MCF 10A (cell line): ENCODE measurements at regions not wholly inside any gene's neighbourhood (a gene's known extent, or its start where the extent isn't known, plus 50 kb on each side); places are given as distances from the start of the nearest gene placed in this dataset.

ENCODE experiments used
- BruUV-seq: library from RNA; stranded (reverse); fragments of 400-500 nt; replicated peaks from 2 replicates; lab custom pipeline; 2021; lab: Mats Ljungman, UMichigan
- CTCF ChIA-PET: fragments of 300-600 bp; sonication (Branson Sonifier 250); formaldehyde crosslinking; extraction: SDS; loops from one replicate; lab custom pipeline; 2021; ENCODE audit warnings: antibody characterized with exemption, inconsistent platforms; lab: Yijun Ruan, JAX
- POLR2A ChIA-PET: fragments of 300-600, 350-650 bp; sonication (Branson Sonifier 250); formaldehyde crosslinking; extraction: SDS; loops from one replicate; lab custom pipeline; 2020; ENCODE audit warnings: antibody characterized with exemption, inconsistent platforms; lab: Yijun Ruan, JAX
- DNase-seq: peaks from one replicate; pipeline ENCODE4 v3.0.0-alpha.2; 2018; ENCODE audit not compliant: unreplicated experiment
- H3K27ac Mint-ChIP-seq: one replicate; pipeline ENCODE4 v1.8.0; 2022; ENCODE audit warnings: mild to moderate bottlenecking, low read depth, mixed read lengths; ENCODE audit not compliant: unreplicated experiment
- H3K27me3 Mint-ChIP-seq: one replicate; pipeline ENCODE4 v1.8.0; 2022; ENCODE audit warnings: mixed read lengths; ENCODE audit not compliant: insufficient read depth, unreplicated experiment
- H3K36me3 Mint-ChIP-seq: one replicate; pipeline ENCODE4 v1.8.0; 2022; ENCODE audit warnings: mild to moderate bottlenecking, moderate library complexity, mixed read lengths; ENCODE audit not compliant: insufficient read depth, unreplicated experiment
- H3K4me1 Mint-ChIP-seq: one replicate; pipeline ENCODE4 v1.8.0; 2022; ENCODE audit warnings: mixed read lengths; ENCODE audit not compliant: insufficient read depth, unreplicated experiment
- H3K4me3 Mint-ChIP-seq: one replicate; pipeline ENCODE4 v1.8.0; 2022; ENCODE audit warnings: mild to moderate bottlenecking, moderate library complexity, mixed read lengths; ENCODE audit not compliant: unreplicated experiment
- H3K9me3 Mint-ChIP-seq: one replicate; pipeline ENCODE4 v1.8.0; 2022; ENCODE audit warnings: mixed read lengths; ENCODE audit not compliant: unreplicated experiment
- intact Hi-C: fragments of 100-400 bp; cut with micrococcal nuclease; formaldehyde crosslinking; loops from 2 replicates; pipeline ENCODE4 v1.14.1; 2022
- TF ChIP-seq, protein P1 (sequence below): fragments of 200-600 bp; IDR thresholded peaks from one replicate; pipeline ENCODE4 v1.8.0; 2022; ENCODE audit warnings: antibody characterized with exemption, mild to moderate bottlenecking; ENCODE audit not compliant: unreplicated experiment

DNA sequence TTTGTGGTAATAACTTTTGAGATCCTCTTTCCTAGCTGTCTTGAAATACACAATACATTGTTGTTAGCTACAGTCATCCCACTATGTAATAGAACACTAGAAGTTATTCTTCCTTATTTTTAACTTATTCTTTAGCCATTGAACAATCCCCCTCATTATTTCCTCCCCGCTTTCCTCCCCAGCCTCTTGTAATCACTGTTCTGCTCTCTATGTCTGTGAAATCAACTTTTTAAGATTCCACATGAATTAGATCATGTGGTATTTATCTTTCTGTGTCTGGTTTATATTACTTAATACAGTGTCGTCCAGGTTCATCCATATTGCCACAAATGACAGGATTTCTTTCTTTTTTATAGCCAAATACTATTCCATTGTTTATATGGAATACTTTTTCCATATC is 72.9 kb downstream of the SLC10A2 start:
- Mint-ChIP-seq H3K4me1 (no peaks in the 10 kb centered on the region), H3K27me3 (no peaks in the 10 kb centered on the region), H3K36me3 (no peaks in the 10 kb centered on the region), H3K4me3 (no peak overlapping the region), H3K27ac (no peak overlapping the region), H3K9me3 (peaks cover 14% of the 10 kb centered on the region)
- DNase-seq: no peak
- ChIA-PET POLR2A (interaction anchor here (0.7 kb wide), 1 partner anchor 76 kb away, joined by 4 read pairs; no protein-coding TSS in a partner anchor), CTCF (no interaction called here)
- TF ChIP-seq, protein P1, sequence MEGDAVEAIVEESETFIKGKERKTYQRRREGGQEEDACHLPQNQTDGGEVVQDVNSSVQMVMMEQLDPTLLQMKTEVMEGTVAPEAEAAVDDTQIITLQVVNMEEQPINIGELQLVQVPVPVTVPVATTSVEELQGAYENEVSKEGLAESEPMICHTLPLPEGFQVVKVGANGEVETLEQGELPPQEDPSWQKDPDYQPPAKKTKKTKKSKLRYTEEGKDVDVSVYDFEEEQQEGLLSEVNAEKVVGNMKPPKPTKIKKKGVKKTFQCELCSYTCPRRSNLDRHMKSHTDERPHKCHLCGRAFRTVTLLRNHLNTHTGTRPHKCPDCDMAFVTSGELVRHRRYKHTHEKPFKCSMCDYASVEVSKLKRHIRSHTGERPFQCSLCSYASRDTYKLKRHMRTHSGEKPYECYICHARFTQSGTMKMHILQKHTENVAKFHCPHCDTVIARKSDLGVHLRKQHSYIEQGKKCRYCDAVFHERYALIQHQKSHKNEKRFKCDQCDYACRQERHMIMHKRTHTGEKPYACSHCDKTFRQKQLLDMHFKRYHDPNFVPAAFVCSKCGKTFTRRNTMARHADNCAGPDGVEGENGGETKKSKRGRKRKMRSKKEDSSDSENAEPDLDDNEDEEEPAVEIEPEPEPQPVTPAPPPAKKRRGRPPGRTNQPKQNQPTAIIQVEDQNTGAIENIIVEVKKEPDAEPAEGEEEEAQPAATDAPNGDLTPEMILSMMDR: no peak
- intact Hi-C loops: no loop called here
- BruUV-seq: no TSS peak

DNA sequence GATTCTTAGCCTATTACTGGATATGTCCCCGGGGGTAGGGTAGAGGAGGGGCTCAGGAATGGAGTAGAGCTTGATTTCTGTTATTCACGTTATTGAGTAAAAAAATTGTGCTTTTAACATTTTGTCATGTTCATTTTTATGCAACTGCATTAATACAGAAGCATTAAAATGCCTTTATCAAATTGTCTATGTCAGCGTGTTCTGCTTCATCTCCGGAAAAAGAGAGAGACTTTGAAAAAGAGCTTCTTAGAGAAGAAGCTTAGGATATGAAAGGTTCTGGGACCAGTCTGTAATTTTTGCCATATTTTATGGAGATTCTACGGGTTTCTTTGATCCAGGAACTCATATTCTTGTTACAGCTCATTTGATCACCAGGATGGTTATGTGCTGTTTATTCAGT is 82.0 kb downstream of the SLC10A2 start:
- Mint-ChIP-seq H3K4me1 (no peaks in the 10 kb centered on the region), H3K9me3 (peaks cover 7% of the 10 kb centered on the region), H3K4me3 (no peak overlapping the region), H3K27me3 (no peaks in the 10 kb centered on the region), H3K27ac (no peak overlapping the region), H3K36me3 (no peaks in the 10 kb centered on the region)
- TF ChIP-seq, protein P1: no peak
- DNase-seq: no peak
- BruUV-seq: no TSS peak
- POLR2A ChIA-PET: interaction anchor here (0.6 to 0.7 kb wide), 2 partner anchors 26 to 857 kb away, joined by 3 read pairs; no protein-coding TSS in a partner anchor
- intact Hi-C loops: no loop called here
- CTCF ChIA-PET: interaction anchor here (0.7 kb wide), 1 partner anchor 14 kb away, joined by 3 read pairs; no protein-coding TSS in a partner anchor

DNA sequence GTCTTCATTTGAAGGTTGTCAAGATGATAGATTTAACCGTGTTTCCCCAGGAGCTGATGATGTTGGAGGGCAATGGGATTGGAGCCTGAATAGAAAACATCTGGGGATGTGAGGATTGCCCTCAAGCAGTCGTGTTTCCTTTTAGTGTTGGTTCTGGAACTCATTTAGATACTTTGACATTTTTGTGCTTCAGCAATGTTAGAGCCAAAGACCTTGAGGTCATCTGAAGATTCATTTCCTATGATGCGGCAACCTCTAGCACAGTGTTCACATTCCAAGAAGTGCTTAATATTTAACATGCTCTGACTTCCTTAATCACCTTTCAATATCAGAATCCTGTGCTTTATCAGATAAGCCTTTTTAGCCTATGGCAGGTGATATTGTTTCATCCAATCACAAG is 82.7 kb downstream of the SLC10A2 start:
- no peaks in the 10 kb centered on the region for H3K4me1 Mint-ChIP-seq
- no peak for DNase-seq
- CTCF ChIA-PET: no interaction called here
- peaks cover 4% of the 10 kb centered on the region for H3K9me3 Mint-ChIP-seq
- no peak overlapping the region for H3K27ac Mint-ChIP-seq
- POLR2A ChIA-PET: interaction anchor here (0.7 kb wide), 1 partner anchor 25 kb away, joined by 3 read pairs; no protein-coding TSS in a partner anchor
- no peaks in the 10 kb centered on the region for H3K27me3 Mint-ChIP-seq
- BruUV-seq: no TSS peak
- no peaks in the 10 kb centered on the region for H3K36me3 Mint-ChIP-seq
- intact Hi-C loops: no loop called here
- no peak overlapping the region for H3K4me3 Mint-ChIP-seq
- TF ChIP-seq, protein P1: no peak

DNA sequence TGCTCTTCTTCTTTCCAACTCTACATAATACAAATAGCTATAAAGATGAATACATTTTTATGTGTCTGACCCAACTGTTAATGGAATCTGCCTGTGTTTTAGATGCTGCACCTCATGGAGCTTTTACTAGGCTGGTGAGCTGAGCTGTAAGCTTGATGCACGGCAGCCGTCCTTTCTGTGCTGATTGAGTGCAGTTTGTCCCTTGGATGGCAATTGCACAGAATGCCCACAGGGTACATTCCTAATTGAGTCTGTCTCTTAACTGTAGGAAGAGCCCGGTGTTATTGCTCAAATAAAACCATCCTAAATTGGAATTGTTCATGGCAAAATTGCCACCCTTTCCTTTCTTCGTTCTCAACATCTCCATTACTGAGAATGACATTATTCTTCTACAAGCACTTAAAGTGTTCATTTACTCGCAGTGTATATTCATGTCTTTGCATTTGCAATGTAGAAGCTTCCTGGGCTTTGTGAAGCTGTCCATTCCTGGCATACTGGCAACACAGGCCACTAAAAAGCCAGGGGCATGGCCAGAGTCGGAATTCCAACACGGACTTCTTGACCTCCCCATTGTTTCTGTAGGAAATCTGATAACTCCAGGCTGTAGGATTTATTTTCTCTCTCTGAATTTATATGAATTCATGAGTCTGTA is 85.8 kb downstream of the SLC10A2 start:
- Mint-ChIP-seq H3K4me1 (no peaks in the 10 kb centered on the region), H3K4me3 (no peak overlapping the region), H3K27ac (no peak overlapping the region), H3K9me3 (no peaks in the 10 kb centered on the region), H3K36me3 (no peaks in the 10 kb centered on the region), H3K27me3 (no peaks in the 10 kb centered on the region)
- TF ChIP-seq, protein P1: no peak
- no peak for DNase-seq
- ChIA-PET CTCF (interaction anchor here (0.7 kb wide), 1 partner anchor 8 kb away, joined by 3 read pairs; no protein-coding TSS in a partner anchor), POLR2A (no interaction called here)
- no TSS peak for BruUV-seq
- intact Hi-C loops: no loop called here
